Neuron (in vitro differentiated cells): ENCODE measurements at regions not wholly inside any gene's neighbourhood (a gene's known extent, or its start where the extent isn't known, plus 50 kb on each side); places are given as distances from the start of the nearest gene placed in this dataset.

ENCODE experiments used
- H2AFZ ChIP-seq: one replicate; pipeline ENCODE4 v1.6.1; 2013; ENCODE audit warnings: low read depth, mild to moderate bottlenecking, inconsistent platforms, low read length, moderate library complexity
- H3K27me3 ChIP-seq: one replicate; pipeline ENCODE4 v1.6.1; 2013; ENCODE audit warnings: low read length; ENCODE audit not compliant: insufficient read depth
- H3K36me3 ChIP-seq: one replicate; pipeline ENCODE4 v1.6.1; 2013; ENCODE audit warnings: low read length; ENCODE audit not compliant: insufficient read depth
- H3K4me1 ChIP-seq: one replicate; pipeline ENCODE4 v1.6.1; 2013; ENCODE audit warnings: low read length; ENCODE audit not compliant: insufficient read depth
- H3K4me3 ChIP-seq: 2 replicates; pipeline ENCODE4 v1.5.1; 2013; ENCODE audit warnings: mild to moderate bottlenecking, low read length, moderate library complexity
- H3K9me3 ChIP-seq: one replicate; pipeline ENCODE4 v1.6.1; 2013; ENCODE audit warnings: low read length

- Histone ChIP-seq H3K4me3 (no peak overlapping the region), H3K27me3 (no peaks in the 10 kb centered on the region), H2AFZ (no peak overlapping the region), H3K9me3 (no peaks in the 10 kb centered on the region), H3K36me3 (no peaks in the 10 kb centered on the region), H3K4me1 (no peaks in the 10 kb centered on the region)
Measured at GRCh38 chr4:65083076-65083475, 587.2 kb downstream of the EPHA5 start.

GRCh38 chr4:65071564-65071963, 598.7 kb downstream of the EPHA5 start:
- Histone ChIP-seq H3K4me1 (no peaks in the 10 kb centered on the region), H2AFZ (no peak overlapping the region), H3K36me3 (no peaks in the 10 kb centered on the region), H3K9me3 (no peaks in the 10 kb centered on the region), H3K27me3 (no peaks in the 10 kb centered on the region), H3K4me3 (no peak overlapping the region)

DNA sequence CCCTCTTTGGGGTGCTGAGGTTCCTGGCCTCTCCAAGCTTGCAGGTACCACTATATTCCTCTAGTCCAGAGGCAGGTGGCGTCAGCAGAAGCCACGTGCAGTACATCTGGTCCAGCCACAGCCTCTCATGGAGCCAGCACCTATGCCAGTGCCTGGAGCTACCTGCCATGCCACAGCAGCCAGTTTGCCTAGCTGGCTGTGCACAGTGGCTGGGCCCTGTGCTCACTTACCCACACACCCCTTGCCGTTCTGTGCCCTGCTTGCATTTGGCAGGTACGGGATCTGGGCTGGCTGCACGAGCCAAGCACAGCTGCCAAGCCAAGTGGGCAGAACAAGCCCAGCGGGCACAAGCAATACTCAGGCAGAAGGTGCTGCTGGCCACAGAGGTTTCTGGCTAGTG, 601.1 kb downstream of the EPHA5 start:
- H3K4me3 ChIP-seq = no peak overlapping the region
- no peak overlapping the region for H2AFZ ChIP-seq
- no peaks in the 10 kb centered on the region for H3K36me3 ChIP-seq
- no peaks in the 10 kb centered on the region for H3K9me3 ChIP-seq
- no peaks in the 10 kb centered on the region for H3K4me1 ChIP-seq
- H3K27me3 ChIP-seq = no peaks in the 10 kb centered on the region

DNA sequence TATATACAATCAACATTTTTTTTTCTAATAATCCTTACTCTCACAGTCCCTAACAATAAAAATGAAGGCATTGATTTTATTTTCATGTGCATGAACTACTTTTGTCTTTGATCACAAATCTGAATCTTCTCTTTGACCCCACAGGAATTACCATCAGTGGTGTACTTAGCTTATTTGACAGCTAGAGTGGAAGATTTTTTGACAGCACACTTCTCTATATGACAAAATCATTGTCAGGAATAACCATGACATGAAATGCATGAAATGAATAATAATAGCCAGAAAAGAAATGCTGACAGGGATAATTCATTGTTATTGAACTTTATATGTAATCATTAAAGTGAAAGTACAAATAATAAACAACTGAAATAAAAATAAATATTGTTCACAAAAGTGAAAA, 604.2 kb downstream of the EPHA5 start:
- Histone ChIP-seq H3K4me1 (no peaks in the 10 kb centered on the region), H2AFZ (no peak overlapping the region), H3K4me3 (no peak overlapping the region), H3K9me3 (no peaks in the 10 kb centered on the region), H3K36me3 (no peaks in the 10 kb centered on the region), H3K27me3 (no peaks in the 10 kb centered on the region)

DNA sequence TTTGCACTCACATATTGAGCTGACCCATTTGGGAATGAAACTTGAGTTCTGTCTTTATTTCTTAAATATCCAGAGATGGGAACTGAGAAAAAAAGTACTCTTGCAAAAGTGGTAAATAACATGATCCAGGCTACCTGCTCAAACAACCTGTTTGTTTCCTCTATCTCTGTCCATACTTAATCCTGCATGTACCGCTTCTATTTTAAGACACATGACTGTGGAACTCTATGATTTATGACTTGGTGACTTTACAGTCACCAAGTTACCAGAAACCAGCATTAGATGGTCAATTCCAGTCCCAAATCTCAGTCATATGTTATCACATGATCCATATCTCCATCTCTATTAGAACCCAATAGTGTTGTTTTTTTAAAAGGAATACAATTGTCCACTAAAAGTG, 606.7 kb downstream of the EPHA5 start:
- no peaks in the 10 kb centered on the region for H3K27me3 ChIP-seq
- H3K4me1 ChIP-seq = no peaks in the 10 kb centered on the region
- no peaks in the 10 kb centered on the region for H3K9me3 ChIP-seq
- no peak overlapping the region for H3K4me3 ChIP-seq
- H2AFZ ChIP-seq = no peak overlapping the region
- H3K36me3 ChIP-seq = no peaks in the 10 kb centered on the region

GRCh38 chr4:65050786-65051185, 619.5 kb downstream of the EPHA5 start:
- Histone ChIP-seq H3K4me3 (no peak overlapping the region), H3K27me3 (no peaks in the 10 kb centered on the region)

GRCh38 chr4:65046192-65047133, 623.8 kb downstream of the EPHA5 start:
- Histone ChIP-seq H3K9me3 (no peaks in the 10 kb centered on the region), H3K27me3 (no peaks in the 10 kb centered on the region), H3K4me1 (no peaks in the 10 kb centered on the region), H3K4me3 (no peak overlapping the region), H3K36me3 (no peaks in the 10 kb centered on the region), H2AFZ (no peak overlapping the region)

More at GRCh38 chr4:65050786-65051185, 619.5 kb downstream of the EPHA5 start:
- Histone ChIP-seq H3K36me3 (no peaks in the 10 kb centered on the region), H2AFZ (no peak overlapping the region), H3K9me3 (no peaks in the 10 kb centered on the region), H3K4me1 (no peaks in the 10 kb centered on the region)

DNA sequence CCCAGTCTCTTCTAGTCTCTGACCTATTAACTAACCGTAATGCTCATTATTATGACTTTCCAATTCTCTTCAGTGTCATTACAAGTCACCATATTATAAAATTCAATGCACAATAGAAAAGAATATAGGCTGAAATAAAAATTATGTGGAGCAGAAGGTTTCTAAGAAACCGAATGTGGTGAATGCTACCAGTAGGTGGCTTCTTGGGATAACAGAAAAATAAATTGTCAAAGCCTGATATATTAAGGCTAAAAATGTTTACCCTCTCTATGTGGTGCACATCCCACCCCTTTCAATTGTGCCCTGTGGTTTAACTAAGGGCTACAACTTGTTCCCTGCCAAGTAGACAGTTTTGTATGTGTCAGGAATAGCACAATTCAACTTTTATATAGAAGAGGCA, 624.6 kb upstream of the TECRL start:
- no peak overlapping the region for H2AFZ ChIP-seq
- no peaks in the 10 kb centered on the region for H3K36me3 ChIP-seq

GRCh38 chr4:65028592-65028991, 619.3 kb upstream of the TECRL start:
- Histone ChIP-seq H3K4me1 (no peaks in the 10 kb centered on the region), H2AFZ (no peak overlapping the region)

More for the DNA sequence above, 624.6 kb upstream of the TECRL start:
- H3K4me3 ChIP-seq = no peak overlapping the region
- H3K4me1 ChIP-seq = no peaks in the 10 kb centered on the region
- H3K27me3 ChIP-seq = no peaks in the 10 kb centered on the region
- no peaks in the 10 kb centered on the region for H3K9me3 ChIP-seq

DNA sequence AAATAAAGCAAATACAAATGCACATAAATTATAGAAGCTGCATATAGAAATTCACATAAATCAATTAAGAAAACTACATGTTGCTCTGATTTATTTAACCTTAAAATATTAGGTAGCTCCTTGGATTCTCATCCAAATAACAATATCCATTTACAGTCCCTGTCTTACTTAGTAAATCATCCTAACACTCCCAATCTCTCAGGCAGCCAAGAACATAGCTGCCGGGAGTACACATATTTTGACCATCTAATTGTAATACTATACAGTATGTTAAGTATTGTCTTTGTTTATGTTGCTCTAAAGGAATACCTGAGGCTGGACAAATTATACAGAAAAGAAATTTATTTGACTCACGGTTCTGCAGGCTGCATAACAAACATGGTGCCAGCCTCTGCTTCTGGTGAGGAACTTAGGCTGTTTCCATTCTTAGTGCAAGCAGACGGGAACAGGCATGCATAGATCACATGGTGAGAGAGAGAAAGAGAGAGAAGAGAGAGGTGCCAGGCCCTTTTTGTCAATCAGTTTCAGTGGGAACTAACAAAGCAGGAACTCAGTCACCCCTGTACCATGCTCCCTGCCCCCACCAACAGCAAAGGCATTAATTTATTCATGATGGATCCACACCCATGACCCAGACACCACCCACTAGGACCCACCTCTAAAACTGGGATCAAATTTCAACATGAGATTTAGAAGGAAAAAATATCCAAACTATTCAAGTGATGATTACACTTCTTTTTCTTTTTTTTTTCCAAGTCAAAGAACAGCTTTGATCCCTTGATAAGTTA, 614.8 kb upstream of the TECRL start:
- Histone ChIP-seq H3K4me1 (peaks cover 3% of the 10 kb centered on the region), H3K36me3 (no peaks in the 10 kb centered on the region), H3K9me3 (no peaks in the 10 kb centered on the region), H2AFZ (no peak overlapping the region), H3K4me3 (no peak overlapping the region), H3K27me3 (no peaks in the 10 kb centered on the region)

More at GRCh38 chr4:65028592-65028991, 619.3 kb upstream of the TECRL start:
- H3K9me3 ChIP-seq = no peaks in the 10 kb centered on the region
- H3K27me3 ChIP-seq = no peaks in the 10 kb centered on the region
- H3K36me3 ChIP-seq = no peaks in the 10 kb centered on the region
- H3K4me3 ChIP-seq = no peak overlapping the region

DNA sequence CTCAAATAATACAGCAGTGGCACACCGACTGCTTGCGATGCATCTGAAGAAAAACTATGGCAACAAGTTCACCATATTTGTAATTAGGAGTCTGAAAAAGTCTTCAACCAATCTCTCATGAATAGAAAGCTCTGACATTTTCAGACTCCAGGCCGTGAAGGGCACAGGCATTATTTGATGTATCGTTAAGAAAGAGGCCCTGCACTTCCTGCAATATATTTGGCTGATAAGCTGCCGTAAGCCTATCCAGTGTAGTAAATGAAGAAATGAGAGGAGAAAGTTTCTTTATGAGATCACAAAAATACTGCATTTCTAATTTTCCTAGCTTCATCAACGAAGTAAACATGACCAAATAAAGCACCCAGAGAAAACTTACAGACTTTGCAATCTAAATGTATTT, 613.8 kb upstream of the TECRL start:
- Histone ChIP-seq H3K9me3 (no peaks in the 10 kb centered on the region), H2AFZ (no peak overlapping the region), H3K27me3 (no peaks in the 10 kb centered on the region)

GRCh38 chr4:65021737-65022136, 612.5 kb upstream of the TECRL start:
- no peak overlapping the region for H2AFZ ChIP-seq
- no peaks in the 10 kb centered on the region for H3K9me3 ChIP-seq
- H3K4me1 ChIP-seq = peaks cover 3% of the 10 kb centered on the region
- no peaks in the 10 kb centered on the region for H3K27me3 ChIP-seq
- no peak overlapping the region for H3K4me3 ChIP-seq
- H3K36me3 ChIP-seq = no peaks in the 10 kb centered on the region

More for the DNA sequence above, 613.8 kb upstream of the TECRL start:
- no peak overlapping the region for H3K4me3 ChIP-seq
- peaks cover 3% of the 10 kb centered on the region for H3K4me1 ChIP-seq
- no peaks in the 10 kb centered on the region for H3K36me3 ChIP-seq

GRCh38 chr4:65021149-65021548, 611.9 kb upstream of the TECRL start:
- Histone ChIP-seq H2AFZ (no peak overlapping the region), H3K27me3 (no peaks in the 10 kb centered on the region), H3K4me3 (no peak overlapping the region), H3K4me1 (peaks cover 3% of the 10 kb centered on the region), H3K36me3 (no peaks in the 10 kb centered on the region), H3K9me3 (no peaks in the 10 kb centered on the region)
